Heart right ventricle (tissue), 16 donors: ENCODE measurements at regions not wholly inside any gene's neighbourhood (a gene's known extent, or its start where the extent isn't known, plus 50 kb on each side); places are given as distances from the start of the nearest gene placed in this dataset.

ENCODE experiments used
- ATAC-seq, 8 donors: fragments of 200-7000 bp; cut with Tn5 transposase; one replicate each; pipeline ENCODE4 v1.9.1; 2020; ENCODE audit warnings: mild to moderate bottlenecking in 8 of 8, moderate library complexity in 8 of 8, moderate number of reproducible peaks in 1 of 8
- DNase-seq, 2 donors: peaks; one replicate each; pipeline ENCODE4 v3.0.0-alpha.2; 2020
- H3K27ac ChIP-seq, 10 donors: fragments of 200-600 bp; sonication (generic) in 2 of 10; one replicate each; pipeline versions ENCODE4 v1.5.0 to v1.8.0; 2020 to 2022; ENCODE audit warnings: mild to moderate bottlenecking in 3 of 10
- H3K27me3 ChIP-seq, 7 donors: fragments of 200-600 bp; one replicate each; pipeline ENCODE4 v1.8.0; 2021 to 2022; ENCODE audit warnings: mild to moderate bottlenecking in 2 of 7
- H3K36me3 ChIP-seq, 9 donors: fragments of 200-600 bp; sonication (generic) in 1 of 9; one replicate each; pipeline versions ENCODE4 v1.5.0 to v1.8.0; 2020 to 2022; ENCODE audit warnings: mild to moderate bottlenecking in 2 of 9
- H3K4me1 ChIP-seq, 9 donors: fragments of 200-600 bp; sonication (generic) in 1 of 9; one replicate each; pipeline versions ENCODE4 v1.5.0 to v1.8.0; 2020 to 2022; ENCODE audit warnings: mild to moderate bottlenecking in 4 of 9
- H3K4me3 ChIP-seq, 10 donors: fragments of 200-600 bp; sonication (generic) in 2 of 10; one replicate each; pipeline versions ENCODE4 v1.5.0 to v1.8.0; 2020 to 2022; ENCODE audit warnings: mild to moderate bottlenecking in 7 of 10, moderate library complexity in 2 of 10
- H3K9me3 ChIP-seq, 11 donors: fragments of 200-600 bp in 10 of 11; sonication (generic) in 2 of 11; one replicate each; pipeline versions ENCODE4 v1.5.0 to v1.8.0; 2013 to 2022; ENCODE audit warnings: mild to moderate bottlenecking in 2 of 11, control low read depth in 1 of 11, moderate library complexity in 1 of 11
- whole genome bisulfite sequencing, 2 donors: extraction: QIAGEN DNeasy Blood & Tissue Kit; methylation state at CpG; one replicate each; pipeline ENCODE4 v1.1.7; 2013; ENCODE audit warnings: inconsistent platforms in 1 of 2; 5-methylcytosine and 5-hydroxymethylcytosine counted together
- intact Hi-C, 10 donors: fragments of 100-400 bp; cut with DNase I; formaldehyde crosslinking; loops; one replicate each; pipeline versions ENCODE4 v1.11.1 to v1.14.2; 2022
- TF ChIP-seq, protein P1 (sequence below), 9 donors: fragments of 200-600 bp; sonication (generic) in 2 of 9; IDR thresholded peaks; one replicate each; pipeline versions ENCODE4 v1.5.0 to v1.8.0; 2021 to 2022; ENCODE audit warnings: antibody characterized with exemption in 9 of 9, mild to moderate bottlenecking in 5 of 9, moderate library complexity in 1 of 9
- donor health status: Arrhythmogenic right ventricular cardiomyopathy.
- donor health status: ischemic (EF 13 %, LVEDD 7.1; RV severe dilation, severe dysfunction).
- donor health status: healthy with polysubstance abuse.
- donor health status: DM: no; HTN: yes; CAD: no.
- donor health status: DM: no; HTN: no; CAD: no.
- donor health status: ischemic (EF 25% LVEDD 6.9; RV normal size, moderate dysfunction).
- donor health status: ischemic (EF 25% LVEDD 5.7; RV mildly dilated, moderate dysfunction).
- donor health status: healthy.
- donor health status: DM: yes; HTN: yes; CAD: no.
- donor health status: Ischemic cardiomyopathy.
- donor health status: ischemic (EF 35%, LVEDD 5.7; RV mildly dilated, moderate dysfunction).
- donor health status: nonischemic (EF 11% LVEDD 7.7; RV severe dilation, severe dysfunction).
- donor health status: DM: yes; HTN: yes; CAD: no.
- donor health status: PGD.
- donor health status: ischemic (EF 29% LVEDD 5.4; RV normal size, mild dysfunction).
- donor health status: nonischemic (EF 23%, LVEDD 6.1; RV moderate dilation, normal function).

DNA sequence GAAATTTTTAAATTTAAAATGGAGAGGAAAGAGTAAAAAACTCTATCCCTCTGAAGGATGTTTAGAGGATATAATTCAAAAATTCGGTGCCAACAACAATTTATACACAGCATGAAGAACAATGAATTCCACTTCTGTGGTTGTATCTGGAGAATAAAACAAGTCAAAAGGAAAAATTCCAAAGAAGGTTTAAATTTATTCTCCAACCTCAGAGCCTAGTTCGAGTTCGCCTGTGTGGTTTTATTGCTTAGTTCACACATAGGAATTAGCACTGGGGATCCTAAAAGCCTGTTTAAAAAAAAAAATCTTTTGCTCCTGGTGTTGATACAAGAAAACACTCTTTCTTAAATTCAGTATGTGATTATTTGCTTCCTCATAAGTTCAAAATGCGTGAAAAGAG, 79.2 kb downstream of the LLPH start:
- intact Hi-C loops, result no loop called here
- Histone ChIP-seq H3K4me1 (no peaks in the 10 kb centered on the region), H3K36me3 (no peaks in the 10 kb centered on the region), H3K27ac (no peak overlapping the region), H3K4me3 (no peak overlapping the region), H3K9me3 (no peaks in the 10 kb centered on the region), H3K27me3 (peaks cover 0 to 10% (median 0%) of the 10 kb centered on the region in 7 donors)
- WGBS, 2 donors, result 82 to 83% methylated on average over 4 of the region's 4 CpGs
- no peak for DNase-seq
- ATAC-seq, result no peak
- TF ChIP-seq, protein P1, sequence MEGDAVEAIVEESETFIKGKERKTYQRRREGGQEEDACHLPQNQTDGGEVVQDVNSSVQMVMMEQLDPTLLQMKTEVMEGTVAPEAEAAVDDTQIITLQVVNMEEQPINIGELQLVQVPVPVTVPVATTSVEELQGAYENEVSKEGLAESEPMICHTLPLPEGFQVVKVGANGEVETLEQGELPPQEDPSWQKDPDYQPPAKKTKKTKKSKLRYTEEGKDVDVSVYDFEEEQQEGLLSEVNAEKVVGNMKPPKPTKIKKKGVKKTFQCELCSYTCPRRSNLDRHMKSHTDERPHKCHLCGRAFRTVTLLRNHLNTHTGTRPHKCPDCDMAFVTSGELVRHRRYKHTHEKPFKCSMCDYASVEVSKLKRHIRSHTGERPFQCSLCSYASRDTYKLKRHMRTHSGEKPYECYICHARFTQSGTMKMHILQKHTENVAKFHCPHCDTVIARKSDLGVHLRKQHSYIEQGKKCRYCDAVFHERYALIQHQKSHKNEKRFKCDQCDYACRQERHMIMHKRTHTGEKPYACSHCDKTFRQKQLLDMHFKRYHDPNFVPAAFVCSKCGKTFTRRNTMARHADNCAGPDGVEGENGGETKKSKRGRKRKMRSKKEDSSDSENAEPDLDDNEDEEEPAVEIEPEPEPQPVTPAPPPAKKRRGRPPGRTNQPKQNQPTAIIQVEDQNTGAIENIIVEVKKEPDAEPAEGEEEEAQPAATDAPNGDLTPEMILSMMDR (IDR thresholded peaks at IDR 0.05), result no peak

DNA sequence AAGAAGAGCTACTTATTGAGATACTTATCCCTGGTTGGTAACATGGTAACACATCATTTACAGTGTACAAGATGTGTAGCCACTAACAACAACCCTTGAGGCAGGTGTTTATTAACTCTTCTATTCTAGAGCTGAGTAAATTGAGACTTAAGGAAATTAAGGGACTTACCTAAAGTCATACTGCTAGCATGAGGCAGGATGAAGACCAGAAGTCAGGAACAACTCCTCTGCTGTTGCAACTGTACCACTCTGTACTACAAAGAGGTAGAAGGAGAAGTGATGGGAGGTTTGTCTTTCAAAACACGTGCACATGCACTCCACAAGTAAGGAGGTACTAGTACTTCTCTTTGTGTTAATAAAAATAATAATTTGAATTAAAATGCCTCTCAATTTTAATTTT, 79.9 kb downstream of the LLPH start:
- Histone ChIP-seq H3K4me3 (no peak overlapping the region), H3K4me1 (no peaks in the 10 kb centered on the region), H3K27ac (no peak overlapping the region), H3K36me3 (no peaks in the 10 kb centered on the region), H3K27me3 (peaks cover 0 to 10% (median 0%) of the 10 kb centered on the region in 7 donors), H3K9me3 (no peaks in the 10 kb centered on the region)
- TF ChIP-seq, protein P1 (IDR thresholded peaks at IDR 0.05), result no peak
- intact Hi-C loops, result no loop called here
- DNase-seq, result no peak
- ATAC-seq, result no peak
- WGBS, 2 donors, result 82 to 87% methylated on average over 1 of the region's 1 CpG

DNA sequence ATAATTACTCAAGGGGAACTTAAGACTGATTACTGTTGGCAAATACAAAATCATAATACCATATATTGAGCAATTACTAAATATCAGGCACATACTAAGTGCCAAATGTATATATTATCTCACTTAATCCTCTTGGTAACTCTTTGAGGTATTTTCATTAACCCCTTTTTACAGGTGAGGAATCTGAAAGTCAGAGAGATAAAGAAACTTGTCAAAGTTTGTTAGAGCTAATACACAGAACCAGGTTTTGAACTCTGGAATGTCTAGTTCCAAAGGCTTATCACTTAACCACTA, 80.3 kb downstream of the LLPH start:
- H3K4me3 ChIP-seq, result no peak overlapping the region
- H3K36me3 ChIP-seq, result no peaks in the 10 kb centered on the region
- TF ChIP-seq, protein P1 (IDR thresholded peaks at IDR 0.05), result no peak
- H3K27me3 ChIP-seq, result peaks cover 0 to 10% (median 0%) of the 10 kb centered on the region in 7 donors
- DNase-seq (no peak), ATAC-seq (no peak)
- no peaks in the 10 kb centered on the region for H3K4me1 ChIP-seq
- H3K27ac ChIP-seq, result no peak overlapping the region
- intact Hi-C loops, result no loop called here
- no peaks in the 10 kb centered on the region for H3K9me3 ChIP-seq

DNA sequence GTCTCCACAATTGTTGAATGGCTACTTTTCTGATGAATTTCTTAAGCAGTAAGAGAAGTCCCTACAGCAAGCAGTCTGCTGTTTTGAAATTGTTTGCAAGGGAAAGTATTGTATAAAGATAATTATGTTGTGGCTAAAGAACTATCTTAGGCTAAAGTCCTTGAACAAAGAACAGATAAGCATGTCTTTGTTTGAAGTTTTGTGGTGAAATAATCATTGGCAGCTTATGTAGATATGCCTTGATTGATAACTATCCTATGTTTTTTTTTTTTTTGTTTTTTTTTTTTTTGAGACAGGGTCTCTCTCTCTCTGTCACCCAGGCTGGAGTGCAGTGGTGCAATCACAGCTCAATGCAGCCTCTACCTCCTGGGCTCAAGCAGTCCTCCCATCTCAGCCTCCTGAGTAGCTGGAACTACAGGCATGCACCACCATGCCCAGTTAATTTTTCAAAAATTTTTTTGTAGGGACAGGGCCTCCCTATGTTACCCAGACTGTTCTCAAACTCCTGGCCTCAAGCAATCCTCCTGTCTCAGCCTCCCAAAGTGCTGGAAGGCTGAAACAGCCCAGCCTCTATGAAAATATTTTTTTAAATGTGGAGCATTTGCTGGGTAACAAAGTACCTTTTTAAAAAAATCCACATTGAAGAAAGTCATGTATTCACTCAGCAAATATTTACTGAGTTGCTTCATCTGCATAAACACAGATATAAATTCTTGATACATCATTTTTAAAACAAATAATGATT, 80.8 kb downstream of the LLPH start:
- TF ChIP-seq, protein P1 (IDR thresholded peaks at IDR 0.05), result no peak
- intact Hi-C loops, result no loop called here
- Histone ChIP-seq H3K27me3 (peaks cover 0 to 10% (median 0%) of the 10 kb centered on the region in 7 donors), H3K4me3 (no peak overlapping the region), H3K36me3 (no peaks in the 10 kb centered on the region), H3K27ac (no peak overlapping the region), H3K9me3 (no peaks in the 10 kb centered on the region), H3K4me1 (no peaks in the 10 kb centered on the region)
- no peak for DNase-seq
- no peak for ATAC-seq
